NCI-H82 (cell line): ENCODE measurements at regions not wholly inside any gene's neighbourhood (a gene's known extent, or its start where the extent isn't known, plus 50 kb on each side); places are given as distances from the start of the nearest gene placed in this dataset.

Source experiments
- DNase-seq: peaks from one replicate; lab custom pipeline; 2025; lab: John Stamatoyannopoulos, UW

GRCh38 chr1:36743286-36744005, 260.7 kb upstream of the CSF3R start:
- peak; percentile 50 for DNase-seq

- no peak for DNase-seq
These were observed 258.4 kb upstream of the CSF3R start for GRCh38 chr1:36741066-36741465.

- peak; percentile 74 for DNase-seq
These were observed 257.7 kb upstream of the CSF3R start for GRCh38 chr1:36740446-36740845.

- no peak for DNase-seq
These were observed 257.1 kb upstream of the CSF3R start for GRCh38 chr1:36739703-36740289.

- DNase-seq: no peak
These were observed 255.5 kb upstream of the CSF3R start for GRCh38 chr1:36738245-36738644.

- no peak for DNase-seq
These were observed 255.1 kb upstream of the CSF3R start for GRCh38 chr1:36737767-36738166.

GRCh38 chr1:36737038-36737555, 254.4 kb upstream of the CSF3R start:
- DNase-seq: no peak

- no peak for DNase-seq
These were observed 253.4 kb upstream of the CSF3R start for GRCh38 chr1:36735939-36736730.

- no peak for DNase-seq
These were observed 252.7 kb upstream of the CSF3R start for GRCh38 chr1:36735436-36735835.

GRCh38 chr1:36734356-36734755, 251.6 kb upstream of the CSF3R start:
- DNase-seq: no peak

GRCh38 chr1:36733748-36734147, 251.0 kb upstream of the CSF3R start:
- DNase-seq: no peak

- no peak for DNase-seq
These were observed 249.3 kb upstream of the CSF3R start for GRCh38 chr1:36732015-36732356.

GRCh38 chr1:36731226-36732014, 248.7 kb upstream of the CSF3R start:
- DNase-seq: peak; percentile 47

- no peak for DNase-seq
These were observed 247.9 kb upstream of the CSF3R start for GRCh38 chr1:36730599-36730998.

- peak; percentile 54 for DNase-seq
These were observed 247.2 kb upstream of the CSF3R start for GRCh38 chr1:36729716-36730510.

GRCh38 chr1:36729289-36729688, 246.6 kb upstream of the CSF3R start:
- DNase-seq: no peak

GRCh38 chr1:36728846-36729245, 246.1 kb upstream of the CSF3R start:
- DNase-seq: no peak

GRCh38 chr1:36728051-36728450, 245.3 kb upstream of the CSF3R start:
- DNase-seq: no peak

GRCh38 chr1:36725151-36725550, 242.4 kb upstream of the CSF3R start:
- no peak for DNase-seq

- DNase-seq: peak; percentile 41
These were observed 241.1 kb upstream of the CSF3R start for GRCh38 chr1:36723813-36724212.

GRCh38 chr1:36722871-36723270, 240.2 kb upstream of the CSF3R start:
- peak; percentile 70 for DNase-seq
